DMS53 treated with DMSO at 0.1 percent for 48 hours (cell line): ENCODE measurements at regions not wholly inside any gene's neighbourhood (a gene's known extent, or its start where the extent isn't known, plus 50 kb on each side); places are given as distances from the start of the nearest gene placed in this dataset.
"Not testable (repeated sequence)": the region's sequence is repeated elsewhere in the genome, so short reads cannot be mapped to it uniquely, and the experiment has no call there.

ENCODE experiments used
- DNase-seq: peaks from one replicate; lab custom pipeline; 2025; ENCODE audit not compliant: unreplicated experiment; lab: John Stamatoyannopoulos, UW

- no peak for DNase-seq
These were observed 596.3 kb upstream of the ARPP21 start for GRCh38 chr3:35043040-35043439.

DNA sequence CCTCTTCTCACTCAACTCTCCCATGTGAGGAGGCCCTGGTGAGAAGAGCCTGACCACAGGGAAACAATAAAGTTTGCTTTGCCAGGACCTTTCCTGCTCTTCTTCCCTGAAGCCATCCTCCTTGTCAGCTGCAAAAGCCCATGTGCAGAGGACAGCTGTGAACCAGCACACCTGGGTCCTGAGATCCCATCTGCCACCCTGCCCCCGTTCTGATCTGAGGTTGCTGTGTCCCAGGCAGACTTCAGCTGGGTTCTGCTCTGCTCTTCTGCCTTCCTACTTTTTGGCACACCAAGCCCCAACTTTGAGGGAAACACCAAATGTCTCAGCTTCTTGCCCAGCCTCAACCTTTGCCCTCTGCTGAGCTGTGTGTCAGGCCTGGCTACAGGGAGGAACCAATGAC lies 595.1 kb upstream of the ARPP21 start:
- no peak for DNase-seq

DNA sequence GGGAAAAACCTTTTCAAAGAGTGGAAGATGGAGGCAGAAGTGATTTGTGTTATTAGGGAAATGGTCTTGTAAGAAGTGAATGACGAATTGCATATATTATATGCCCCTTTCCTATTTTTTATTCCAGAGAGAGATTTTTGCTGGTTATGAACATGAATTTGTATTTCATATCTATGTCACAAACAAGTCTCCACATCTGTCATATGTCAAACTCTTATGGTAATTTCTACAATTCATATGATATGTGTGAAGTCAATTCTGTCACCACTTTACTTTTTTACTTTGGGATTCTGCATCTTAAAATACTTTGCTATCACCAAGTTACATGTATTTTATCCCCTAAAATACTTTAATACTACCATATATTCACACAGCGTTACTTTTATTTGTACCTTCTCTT lies 594.2 kb upstream of the ARPP21 start:
- DNase-seq = no peak

- DNase-seq = no peak
These were observed 574.6 kb upstream of the ARPP21 start for GRCh38 chr3:35064761-35065160.

GRCh38 chr3:35065891-35066290 lies 573.4 kb upstream of the ARPP21 start:
- DNase-seq = no peak

DNA sequence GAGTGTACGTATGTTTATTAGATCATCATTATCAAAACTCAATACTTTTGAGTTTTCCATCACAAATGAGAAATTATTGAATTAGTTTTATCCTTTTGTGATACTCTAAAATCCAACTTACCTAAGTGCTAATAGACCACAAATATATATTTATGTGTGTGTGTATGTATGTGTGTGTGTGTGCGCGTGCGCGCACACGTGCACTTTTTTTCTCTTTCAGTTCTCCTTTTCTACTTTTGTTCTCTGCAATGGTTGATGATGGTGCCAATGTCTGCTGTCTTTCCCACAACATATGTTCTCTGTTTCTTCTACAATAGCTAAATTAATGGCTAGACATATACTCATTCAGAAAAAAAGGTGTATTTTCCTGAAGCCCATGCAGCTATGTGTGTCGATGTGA lies 571.6 kb upstream of the ARPP21 start:
- DNase-seq = no peak

DNA sequence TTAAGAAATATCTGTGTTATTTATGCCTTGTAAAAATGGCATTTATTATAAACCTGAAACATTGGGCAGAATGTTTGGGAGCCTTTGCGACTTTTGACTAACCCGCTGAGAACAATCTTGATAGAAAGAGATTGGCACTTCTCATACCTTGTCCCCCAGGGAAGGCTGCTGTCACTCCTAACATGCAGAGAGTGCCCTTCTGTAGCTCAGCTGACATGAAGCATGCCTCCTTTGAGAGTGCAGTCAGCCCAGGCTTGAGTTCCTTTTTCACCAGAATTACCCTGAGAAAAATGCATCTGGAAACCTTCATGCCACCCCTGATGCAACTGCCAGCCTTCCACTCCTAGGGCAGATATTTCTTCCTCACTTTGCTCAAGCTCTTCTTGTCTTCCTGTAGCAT lies 569.2 kb upstream of the ARPP21 start:
- DNase-seq = no peak

DNA sequence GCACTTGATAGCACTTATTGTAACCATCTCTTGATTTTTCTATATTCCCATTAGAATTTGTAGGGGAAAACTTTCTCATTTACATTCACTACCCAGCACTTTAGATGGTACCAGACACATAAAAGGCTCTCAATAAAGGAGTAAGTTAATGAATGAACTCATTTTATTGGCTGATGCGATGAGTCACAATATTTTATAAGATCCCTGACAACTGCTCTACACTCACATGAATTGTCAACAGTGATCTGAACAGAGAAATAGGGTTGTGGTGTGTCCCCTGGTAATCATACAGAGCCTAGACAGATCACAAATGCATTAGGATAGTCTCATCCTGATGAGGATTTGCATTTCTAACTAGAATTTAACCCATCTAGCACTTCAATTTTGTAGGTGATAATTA lies 567.6 kb upstream of the ARPP21 start:
- no peak for DNase-seq

GRCh38 chr3:35078780-35079179 lies 560.5 kb upstream of the ARPP21 start:
- no peak for DNase-seq

DNA sequence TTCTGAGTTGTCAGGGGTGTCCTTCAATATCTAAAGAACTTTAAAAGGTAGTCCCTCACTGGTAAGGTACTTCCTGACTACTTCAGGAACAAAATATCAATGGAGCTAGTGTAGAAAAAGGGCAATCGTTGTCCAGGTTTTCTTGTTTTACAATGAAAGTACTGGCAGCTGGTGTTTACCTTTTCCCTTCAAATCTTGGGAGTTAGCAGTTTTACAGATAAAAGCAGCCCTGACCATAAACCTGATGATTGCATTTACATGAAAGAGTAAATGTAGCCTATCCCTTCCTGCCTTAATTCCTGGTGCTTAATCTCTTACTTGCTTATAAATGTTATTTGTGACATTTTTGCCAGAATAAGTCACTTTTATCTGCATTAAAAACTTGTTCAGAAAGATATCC lies 559.9 kb upstream of the ARPP21 start:
- DNase-seq = no peak

DNA sequence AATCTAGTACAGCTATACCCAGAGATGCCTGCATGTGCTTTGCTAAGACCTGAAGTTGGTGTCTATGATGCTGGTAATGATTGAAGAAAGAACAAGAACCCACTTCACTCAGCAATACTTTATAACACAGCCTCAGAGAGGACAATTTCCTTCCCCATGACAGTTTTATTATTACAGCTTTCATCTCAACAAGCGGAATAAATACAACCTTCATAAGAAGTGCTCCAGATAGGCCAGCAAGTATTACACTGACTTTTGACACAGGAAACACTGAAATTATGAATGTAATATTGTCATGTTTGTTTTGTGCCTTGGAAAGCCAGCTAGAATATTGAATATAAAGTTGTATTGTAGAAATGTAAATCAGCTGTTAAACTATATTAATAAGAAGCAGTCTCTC lies 557.4 kb upstream of the ARPP21 start:
- no peak for DNase-seq

GRCh38 chr3:35088943-35089342 lies 550.4 kb upstream of the ARPP21 start:
- no peak for DNase-seq

DNA sequence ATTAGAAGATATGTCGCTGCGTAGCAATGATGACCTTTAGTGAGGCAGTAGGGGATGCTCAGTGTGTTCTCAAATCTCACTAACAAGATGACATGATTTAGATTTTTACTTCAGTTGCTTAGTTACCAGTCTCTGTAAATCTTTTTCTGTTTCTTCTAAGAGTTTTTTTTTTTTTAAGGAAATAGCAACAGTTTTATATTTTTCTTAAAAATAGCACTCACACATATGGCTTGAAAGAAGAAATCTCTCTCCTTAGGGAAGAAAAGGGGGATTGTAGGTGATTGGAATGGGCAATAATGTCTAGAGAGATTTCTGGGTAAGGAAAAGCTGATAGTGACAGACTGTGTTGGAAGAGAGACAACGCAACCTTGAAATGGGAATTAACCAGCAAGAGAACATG lies 524.6 kb upstream of the ARPP21 start:
- DNase-seq = no peak

GRCh38 chr3:35120026-35120425 lies 519.3 kb upstream of the ARPP21 start:
- DNase-seq = no peak

DNA sequence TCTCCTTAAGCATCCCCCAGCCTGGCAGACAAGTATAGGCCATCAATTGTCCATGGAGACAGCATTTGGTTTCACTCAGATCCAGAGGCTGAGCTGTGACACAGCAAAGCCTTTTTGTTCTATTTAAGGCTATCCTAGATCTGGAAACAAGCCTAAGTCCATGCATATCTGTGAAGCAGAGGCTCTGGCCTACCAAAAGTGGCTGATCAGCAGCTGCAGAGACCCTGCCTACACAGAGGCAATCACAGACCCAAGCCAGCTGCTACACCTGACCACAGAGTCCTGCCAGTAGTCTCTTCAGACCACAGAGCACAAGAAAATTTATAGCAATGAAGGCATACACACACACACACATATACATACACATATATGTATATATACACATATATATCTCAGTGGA lies 501.7 kb upstream of the ARPP21 start:
- no peak for DNase-seq

DNA sequence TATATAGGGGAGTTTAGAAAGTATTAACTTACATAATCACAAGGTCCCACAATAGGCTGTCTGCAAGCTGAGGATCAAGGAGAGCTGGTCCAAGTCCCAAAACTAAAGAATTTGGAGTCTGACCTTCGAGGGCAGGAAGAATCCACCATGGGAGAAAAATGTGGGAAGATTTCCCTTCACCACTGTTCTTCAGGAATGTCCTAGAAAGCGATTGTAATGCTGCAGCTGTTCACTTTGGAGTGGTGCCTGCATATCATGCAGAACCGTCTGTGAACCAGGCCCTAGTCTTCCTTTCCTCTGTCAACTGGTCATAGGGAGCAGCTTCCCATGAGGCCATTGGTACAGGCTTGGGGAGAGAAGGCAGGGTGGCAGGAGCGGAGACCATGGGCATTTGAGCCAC lies 497.9 kb upstream of the ARPP21 start:
- no peak for DNase-seq

DNA sequence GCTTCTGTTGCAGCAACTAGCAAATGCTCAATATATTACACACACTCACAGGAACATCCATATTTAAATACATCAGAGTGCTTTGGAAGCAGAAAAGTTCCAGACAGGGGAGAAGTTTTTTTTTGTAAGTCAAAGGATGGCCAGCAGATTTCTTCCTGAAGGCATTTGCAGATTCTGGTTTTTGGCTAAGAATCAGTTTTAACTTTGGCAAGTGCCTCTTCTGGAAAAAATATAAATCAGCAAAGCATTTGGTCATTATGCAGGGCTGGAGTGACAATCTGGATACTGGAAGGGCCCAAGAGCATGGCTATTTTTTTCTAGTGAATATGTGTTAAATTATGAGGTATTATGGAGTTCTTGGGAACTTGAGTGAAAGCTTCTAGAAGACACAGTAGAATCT lies 495.3 kb upstream of the ARPP21 start:
- no peak for DNase-seq

DNA sequence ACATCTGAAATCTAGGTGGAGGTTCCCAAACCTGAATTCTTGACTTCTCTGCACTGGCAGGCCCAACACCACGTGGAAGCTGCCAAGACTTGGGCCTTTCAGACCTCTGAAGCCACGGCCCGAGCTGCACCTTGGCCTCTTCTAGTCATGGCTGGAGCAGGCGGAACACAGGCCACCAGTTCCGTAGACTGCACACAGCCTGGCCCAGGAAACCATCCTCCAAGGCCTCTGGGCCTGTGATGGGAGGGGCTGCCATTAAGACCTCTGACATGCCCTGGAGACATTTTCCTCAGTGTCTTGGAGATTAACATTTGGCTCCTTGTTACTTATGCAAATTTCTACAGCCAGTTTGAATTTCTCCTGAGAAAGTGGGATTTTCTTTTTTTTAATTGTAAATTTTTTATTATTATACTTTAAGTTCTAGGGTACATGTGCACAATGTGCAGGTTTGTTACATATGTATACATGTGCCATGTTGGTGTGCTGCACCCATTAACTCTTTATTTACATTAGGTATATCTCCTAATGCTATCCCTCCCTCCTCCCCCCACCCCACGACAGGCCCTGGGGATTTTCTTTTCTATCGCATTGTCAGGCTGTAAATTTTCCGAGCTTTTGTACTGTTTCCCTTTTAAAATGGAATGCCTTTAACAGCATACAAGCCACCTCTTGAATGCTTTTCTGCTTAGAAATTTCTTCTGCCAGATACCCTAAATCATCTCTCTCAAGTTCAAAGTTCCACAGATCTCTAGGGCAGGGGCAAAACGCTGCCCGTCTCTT lies 492.9 kb upstream of the ARPP21 start:
- DNase-seq = not testable (repeated sequence)

- DNase-seq = no peak
These were observed 455.2 kb upstream of the ARPP21 start for GRCh38 chr3:35183927-35184675.

GRCh38 chr3:35184775-35185174 lies 454.6 kb upstream of the ARPP21 start:
- no peak for DNase-seq

GRCh38 chr3:35187908-35188307 lies 451.4 kb upstream of the ARPP21 start:
- DNase-seq = no peak

GRCh38 chr3:35194666-35195065 lies 444.7 kb upstream of the ARPP21 start:
- DNase-seq = no peak

GRCh38 chr3:35198857-35199256 lies 440.5 kb upstream of the ARPP21 start:
- no peak for DNase-seq
